Smooth muscle cell (in vitro differentiated cells): ENCODE measurements at regions not wholly inside any gene's neighbourhood (a gene's known extent, or its start where the extent isn't known, plus 50 kb on each side); places are given as distances from the start of the nearest gene placed in this dataset.

ENCODE experiments used
- DNase-seq: peaks from one replicate; lab custom pipeline; 2025; ENCODE audit not compliant: unreplicated experiment; lab: John Stamatoyannopoulos, UW
- H2AFZ ChIP-seq: fragments of 200-600 bp; sonication (generic); 2 replicates; pipeline ENCODE4 v1.6.0; 2016; ENCODE audit warnings: antibody characterized with exemption, low read depth, mild to moderate bottlenecking
- H3F3A ChIP-seq: fragments of 200-600 bp; sonication (generic); 2 replicates; pipeline ENCODE4 v1.6.0; 2017; ENCODE audit warnings: antibody characterized with exemption, low read depth
- H3K27ac ChIP-seq: fragments of 200-600 bp; sonication (generic); 2 replicates; pipeline ENCODE4 v1.5.1; 2016; ENCODE audit warnings: low read depth, mild to moderate bottlenecking
- H3K27me3 ChIP-seq: fragments of 200-600 bp; sonication (generic); 2 replicates; pipeline ENCODE4 v1.6.1; 2016; ENCODE audit warnings: low read depth, mild to moderate bottlenecking
- H3K36me3 ChIP-seq: fragments of 200-600 bp; sonication (generic); 2 replicates; pipeline ENCODE4 v1.5.1; 2016; ENCODE audit warnings: low read depth
- H3K4me1 ChIP-seq: fragments of 200-600 bp; sonication (generic); 2 replicates; pipeline ENCODE4 v1.5.1; 2016; ENCODE audit warnings: low read depth
- H3K4me2 ChIP-seq: fragments of 200-600 bp; sonication (generic); 2 replicates; pipeline ENCODE4 v1.6.0; 2016; ENCODE audit warnings: mild to moderate bottlenecking
- H3K4me3 ChIP-seq: fragments of 200-600 bp; sonication (generic); 2 replicates; pipeline ENCODE4 v1.5.1; 2016; ENCODE audit warnings: mild to moderate bottlenecking
- H3K79me2 ChIP-seq: fragments of 200-600 bp; sonication (generic); 2 replicates; pipeline ENCODE4 v1.6.0; 2016; ENCODE audit warnings: low read depth, mild to moderate bottlenecking
- H3K9ac ChIP-seq: fragments of 200-600 bp; sonication (generic); 2 replicates; pipeline ENCODE4 v1.6.0; 2016; ENCODE audit warnings: low read depth
- H3K9me3 ChIP-seq: fragments of 200-600 bp; sonication (generic); replicated peaks from 2 replicates; pipeline ENCODE4 v1.5.1; 2016; ENCODE audit warnings: low read depth
- H4K20me1 ChIP-seq: fragments of 200-600 bp; sonication (generic); 2 replicates; pipeline ENCODE4 v1.6.0; 2016; ENCODE audit warnings: low read depth
- CTCF ChIP-seq: fragments of 200-600 bp; sonication (generic); IDR thresholded peaks from 2 replicates; pipeline ENCODE4 v1.5.1; 2017; ENCODE audit warnings: borderline replicate concordance, mild to moderate bottlenecking, antibody characterized with exemption; ENCODE audit not compliant: insufficient read depth, poor library complexity, severe bottlenecking
- WGBS: methylation state at CpG from one replicate; pipeline ENCODE4 v1.1.7; 2016; ENCODE audit warnings: low lambda C conversion rate; 5-methylcytosine and 5-hydroxymethylcytosine counted together

GRCh38 chr1:221187174-221187573 lies 307.9 kb downstream of the HLX start:
- WGBS = 62% methylated on average over 1 of the region's 1 CpG
- no peaks in the 10 kb centered on the region for H4K20me1 ChIP-seq
- H3K4me3 ChIP-seq = no peak overlapping the region
- H3K27ac ChIP-seq = no peak overlapping the region
- no peaks in the 10 kb centered on the region for H3K27me3 ChIP-seq
- no peaks in the 10 kb centered on the region for H3K36me3 ChIP-seq
- TF ChIP-seq CTCF = no peak
- H2AFZ ChIP-seq = no peak overlapping the region
- H3K9me3 ChIP-seq = no peaks in the 10 kb centered on the region
- H3K4me1 ChIP-seq = no peaks in the 10 kb centered on the region
- H3F3A ChIP-seq = no peaks in the 10 kb centered on the region
- DNase-seq = no peak
- no peak overlapping the region for H3K4me2 ChIP-seq
- no peaks in the 10 kb centered on the region for H3K79me2 ChIP-seq
- no peak overlapping the region for H3K9ac ChIP-seq

- H3K27me3 ChIP-seq = no peaks in the 10 kb centered on the region
- no peaks in the 10 kb centered on the region for H3F3A ChIP-seq
- H3K4me2 ChIP-seq = no peak overlapping the region
- H3K9ac ChIP-seq = no peak overlapping the region
- no peak overlapping the region for H2AFZ ChIP-seq
- no peaks in the 10 kb centered on the region for H3K4me1 ChIP-seq
- no peaks in the 10 kb centered on the region for H3K79me2 ChIP-seq
- no peak overlapping the region for H3K4me3 ChIP-seq
- DNase-seq = no peak
- H3K27ac ChIP-seq = no peak overlapping the region
- H3K9me3 ChIP-seq = no peaks in the 10 kb centered on the region
- no peak for TF ChIP-seq CTCF
- H4K20me1 ChIP-seq = no peaks in the 10 kb centered on the region
- no peaks in the 10 kb centered on the region for H3K36me3 ChIP-seq
- WGBS = 94% methylated on average over 3 of the region's 3 CpGs
These were observed 309.2 kb downstream of the HLX start for GRCh38 chr1:221188458-221188857.

DNA sequence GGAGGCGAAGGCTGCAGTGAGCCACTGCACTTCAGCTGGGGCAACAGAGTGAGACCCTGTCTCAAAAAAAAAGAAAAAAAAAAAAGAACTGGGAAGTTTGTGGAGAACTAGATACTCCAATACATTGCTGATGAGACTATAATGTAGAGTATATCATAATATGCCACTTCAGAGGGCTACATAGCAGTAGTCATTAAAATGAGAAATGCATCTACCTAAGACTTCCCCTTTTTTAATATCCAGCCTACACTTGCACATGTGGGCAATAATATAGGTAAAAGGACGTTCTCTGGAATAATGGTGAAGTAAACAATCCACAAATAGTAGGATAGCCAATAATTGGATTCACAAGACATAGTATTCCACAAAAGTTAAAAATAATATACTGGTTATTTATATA lies 311.0 kb downstream of the HLX start:
- Histone ChIP-seq H3K4me3 (no peak overlapping the region), H3K36me3 (no peaks in the 10 kb centered on the region), H3F3A (no peaks in the 10 kb centered on the region), H3K27ac (no peak overlapping the region), H4K20me1 (no peaks in the 10 kb centered on the region), H2AFZ (no peak overlapping the region), H3K4me1 (no peaks in the 10 kb centered on the region), H3K4me2 (no peak overlapping the region), H3K79me2 (no peaks in the 10 kb centered on the region), H3K27me3 (no peaks in the 10 kb centered on the region), H3K9me3 (no peaks in the 10 kb centered on the region), H3K9ac (no peak overlapping the region)
- WGBS = 87% methylated on average over 2 of the region's 2 CpGs
- no peak for DNase-seq
- TF ChIP-seq CTCF = no peak

GRCh38 chr1:221192055-221192454 lies 312.8 kb downstream of the HLX start:
- Histone ChIP-seq H3K79me2 (no peaks in the 10 kb centered on the region), H3K4me3 (no peak overlapping the region), H3K9ac (no peak overlapping the region), H3K27me3 (no peaks in the 10 kb centered on the region), H4K20me1 (no peaks in the 10 kb centered on the region), H3K4me1 (no peaks in the 10 kb centered on the region), H2AFZ (no peak overlapping the region), H3F3A (no peaks in the 10 kb centered on the region), H3K36me3 (no peaks in the 10 kb centered on the region), H3K4me2 (no peak overlapping the region), H3K9me3 (no peaks in the 10 kb centered on the region), H3K27ac (no peak overlapping the region)
- TF ChIP-seq CTCF = no peak
- 84% methylated on average over 1 of the region's 1 CpG for WGBS
- DNase-seq = no peak
